ENCODE measurements at regions not wholly inside any gene's neighbourhood (a gene's known extent, or its start where the extent isn't known, plus 50 kb on each side); places are given as distances from the start of the nearest gene placed in this dataset.

GRCh38 chr1:57881639-57882038, 457.8 kb upstream of the DAB1 start:
- no peak for DNase-seq
- H4K20me1 ChIP-seq (ENCODE audit: insufficient read depth), result no peaks in the 10 kb centered on the region
- ChIA-PET POLR2A (no interaction called here), CTCF (interaction anchor here (2.0 kb wide), 1 partner anchor 9 kb away, joined by 4 read pairs; no protein-coding TSS in a partner anchor)
- H3K9ac ChIP-seq, result no peak overlapping the region
- no peaks in the 10 kb centered on the region for H3K27me3 ChIP-seq (ENCODE audit: insufficient read depth)
- peaks cover 0 to 5% of the 10 kb centered on the region in 2 experiments; a peak in 2 of 4 replicates for H3K4me1 ChIP-seq (ENCODE audit: control insufficient read depth in 1 of 2, insufficient read depth in 2 of 2, low read depth in 1 of 2, low read length in 1 of 2)
- WGBS (ENCODE audit: low lambda C conversion rate), result 64% methylated on average over 2 of the region's 2 CpGs
- no peaks in the 10 kb centered on the region for H3K9me2 ChIP-seq
- TF ChIP-seq USF2 (IDR thresholded peaks at IDR 0.05; ENCODE audit: borderline replicate concordance, low read depth, low read length) (no peak), CTCF (IDR thresholded peaks at IDR 0.05) (no peak), FOSL2 (IDR thresholded peaks at IDR 0.05; ENCODE audit: borderline replicate concordance, low read depth) (no peak), JUND (IDR thresholded peaks at IDR 0.05) (no peak), SIN3A (IDR thresholded peaks at IDR 0.05; ENCODE audit: borderline replicate concordance, low read depth, low read length) (no peak), MAX (IDR thresholded peaks at IDR 0.05; ENCODE audit: low read depth) (no peak), YY1 (IDR thresholded peaks at IDR 0.05; ENCODE audit: low read depth) (no peak), RFX5 (IDR thresholded peaks at IDR 0.05; ENCODE audit: low read length) (no peak), NRF1 (IDR thresholded peaks at IDR 0.05; ENCODE audit: low read depth, low read length) (no peak), ELF1 (IDR thresholded peaks at IDR 0.05) (no peak), SMC3 (IDR thresholded peaks at IDR 0.05; ENCODE audit: low read depth, low read length) (no peak), TEAD4 (IDR thresholded peaks at IDR 0.05; ENCODE audit: borderline replicate concordance, insufficient read depth) (no peak), RCOR1 (IDR thresholded peaks at IDR 0.05; ENCODE audit: low read length) (no peak), ZBTB33 (IDR thresholded peaks at IDR 0.05; ENCODE audit: borderline replicate concordance, low read depth) (no peak)
- no peak overlapping the region for H2AFZ ChIP-seq (ENCODE audit: low read depth)
- no peak overlapping the region for H3K4me3 ChIP-seq (ENCODE audit: low read depth in 2 of 2, low read length in 1 of 2)
- H3K9me3 ChIP-seq, result no peaks in the 10 kb centered on the region
- H3F3A ChIP-seq (replicated peaks; ENCODE audit: insufficient read depth), result no peaks in the 10 kb centered on the region
- no peaks in the 10 kb centered on the region for H3K79me2 ChIP-seq (ENCODE audit: insufficient read depth)
- H3K36me3 ChIP-seq (replicated peaks in 1 of 2; ENCODE audit: control insufficient read depth in 1 of 2, insufficient read depth in 2 of 2, low read length in 1 of 2), result no peaks in the 10 kb centered on the region
- no peak overlapping the region for H3K4me2 ChIP-seq
- H3K27ac ChIP-seq (ENCODE audit: low read depth in 2 of 2, low read length in 1 of 2), result peak overlapping the region in 1 of 2 experiments; percentile 50; a peak in 1 of 4 replicates

All from SK-N-SH (cell line).